ENCODE measurements at regions not wholly inside any gene's neighbourhood (a gene's known extent, or its start where the extent isn't known, plus 50 kb on each side); places are given as distances from the start of the nearest gene placed in this dataset.
A peak's percentile ranks its signal among the peaks of the same experiment; 100 is the strongest.
"Not testable (repeated sequence)": the region's sequence is repeated elsewhere in the genome, so short reads cannot be mapped to it uniquely, and the experiment has no call there.

DNA sequence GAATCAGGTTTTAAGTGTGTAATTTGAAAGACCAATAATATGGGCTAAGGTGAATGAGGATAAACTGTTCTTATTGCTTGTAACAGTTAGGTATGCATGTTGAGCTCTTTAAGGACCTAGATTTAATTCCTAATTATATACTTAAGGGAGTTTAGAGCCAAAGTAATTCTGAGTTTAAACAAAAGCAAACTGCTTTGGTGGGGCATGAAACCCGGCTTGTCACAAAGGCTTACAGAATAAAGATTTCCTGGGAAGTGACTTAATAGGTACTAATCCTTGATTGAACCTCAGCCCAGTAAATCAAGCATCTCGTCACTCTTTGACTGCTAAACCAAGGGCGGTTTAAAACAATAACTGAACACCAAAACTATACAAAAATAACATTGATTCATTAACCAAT lies 1324.2 kb downstream of the RPA4 start:
- TF ChIP-seq JUND (IDR thresholded peaks at IDR 0.05; ENCODE audit: low read depth): no peak
- no peak for DNase-seq (ENCODE audit: low read depth in 1 of 2, low spot score in 1 of 2)
- in situ Hi-C loops (cut with HindIII; ENCODE audit: low pct_unique_long_range_greater_than_20kb, low sequenced_read_pairs): no loop called here

DNA sequence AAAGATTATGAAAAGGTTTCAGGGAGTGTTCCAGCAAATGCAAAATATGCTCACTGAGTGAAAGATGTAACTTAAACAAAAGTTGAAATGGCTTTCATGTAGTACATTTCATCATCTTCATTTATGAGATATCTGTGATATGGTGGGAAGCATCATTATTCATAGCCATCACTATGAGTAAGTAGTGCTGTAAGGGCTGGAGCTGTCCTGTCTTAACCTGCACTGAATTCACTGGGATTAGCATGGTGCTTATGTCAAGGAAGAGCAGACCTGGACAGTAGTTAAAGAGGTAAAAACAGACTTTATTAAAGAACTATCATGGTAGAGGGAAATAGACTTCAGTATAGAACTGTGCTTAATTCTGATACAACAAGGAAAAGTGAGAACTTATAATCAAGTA lies 1347.3 kb downstream of the RPA4 start:
- DNase-seq (ENCODE audit: low read depth in 1 of 2, low spot score in 1 of 2): no peak
- in situ Hi-C loops (cut with HindIII; ENCODE audit: low pct_unique_long_range_greater_than_20kb, low sequenced_read_pairs): no loop called here
- TF ChIP-seq JUND (IDR thresholded peaks at IDR 0.05; ENCODE audit: low read depth): no peak

DNA sequence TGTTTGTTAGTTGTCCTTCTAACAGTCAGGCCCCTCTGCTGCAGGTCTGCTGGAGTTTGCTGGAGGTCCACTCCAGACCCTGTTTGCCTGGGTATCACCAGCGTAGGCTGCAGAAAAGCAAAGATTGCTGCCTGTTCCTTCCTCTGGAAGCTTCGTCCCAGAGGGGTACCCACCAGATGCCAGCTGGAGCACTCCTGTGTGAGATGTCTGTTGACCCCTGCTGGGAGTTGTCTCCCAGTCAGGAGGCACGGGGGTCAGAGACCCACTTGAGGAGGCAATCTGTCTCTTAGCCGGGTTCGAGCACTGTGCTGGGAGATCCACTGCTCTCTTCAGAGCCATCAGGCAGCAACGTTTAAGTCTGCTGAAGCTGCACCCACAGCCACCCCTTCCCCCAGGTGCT lies 1356.4 kb downstream of the RPA4 start:
- in situ Hi-C loops (cut with HindIII; ENCODE audit: low pct_unique_long_range_greater_than_20kb, low sequenced_read_pairs): not testable (repeated sequence)

DNA sequence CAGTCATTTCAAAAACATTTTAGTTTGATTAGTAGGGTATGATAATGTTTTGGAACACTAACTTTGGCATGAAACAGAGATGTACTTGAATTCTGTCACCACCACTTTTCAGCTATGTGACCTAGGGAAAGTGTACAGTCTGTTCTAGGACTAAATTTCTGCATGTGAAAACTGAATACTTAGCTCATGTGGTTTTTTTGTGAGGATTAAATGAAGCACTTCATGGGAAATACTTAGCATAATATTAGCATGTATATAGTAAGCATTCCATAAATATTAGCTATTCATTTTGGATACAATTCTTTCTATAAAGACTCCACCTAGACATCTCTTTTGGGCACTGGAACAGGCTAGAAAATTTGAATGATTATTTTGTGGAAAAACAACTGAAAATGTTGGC lies 1379.4 kb downstream of the RPA4 start:
- in situ Hi-C loops (cut with HindIII; ENCODE audit: low pct_unique_long_range_greater_than_20kb, low sequenced_read_pairs): no loop called here
- TF ChIP-seq JUND (IDR thresholded peaks at IDR 0.05; ENCODE audit: low read depth): no peak

More for the DNA sequence above, 1356.4 kb downstream of the RPA4 start:
- DNase-seq (ENCODE audit: low read depth in 1 of 2, low spot score in 1 of 2): not testable (repeated sequence)

DNA sequence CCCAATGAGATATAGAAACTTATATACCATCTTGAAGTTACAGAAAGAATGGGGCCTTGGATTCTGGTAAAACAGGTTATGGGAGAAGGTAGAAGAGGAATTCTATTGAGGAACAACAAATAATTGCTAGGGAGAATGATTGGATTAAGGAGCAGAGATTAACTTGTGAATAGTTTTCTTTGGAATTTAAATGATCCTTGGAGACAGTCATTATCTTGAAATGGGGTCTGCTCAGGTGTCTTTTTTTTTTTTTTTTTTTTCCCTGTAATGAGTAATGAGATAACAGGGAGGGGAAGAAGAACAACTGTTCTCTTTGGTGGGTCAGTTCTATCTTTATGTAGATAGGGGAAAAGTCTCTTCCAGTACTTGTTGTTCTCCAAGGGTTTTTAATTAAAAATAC lies 1406.0 kb downstream of the RPA4 start:
- TF ChIP-seq JUND (IDR thresholded peaks at IDR 0.05; ENCODE audit: low read depth): no peak
- DNase-seq (ENCODE audit: low read depth in 1 of 2, low spot score in 1 of 2): peak in 1 of 2 experiments; percentile 3
- in situ Hi-C loops (cut with HindIII; ENCODE audit: low pct_unique_long_range_greater_than_20kb, low sequenced_read_pairs): no loop called here

More for the DNA sequence above, 1379.4 kb downstream of the RPA4 start:
- no peak for DNase-seq (ENCODE audit: low read depth in 1 of 2, low spot score in 1 of 2)

DNA sequence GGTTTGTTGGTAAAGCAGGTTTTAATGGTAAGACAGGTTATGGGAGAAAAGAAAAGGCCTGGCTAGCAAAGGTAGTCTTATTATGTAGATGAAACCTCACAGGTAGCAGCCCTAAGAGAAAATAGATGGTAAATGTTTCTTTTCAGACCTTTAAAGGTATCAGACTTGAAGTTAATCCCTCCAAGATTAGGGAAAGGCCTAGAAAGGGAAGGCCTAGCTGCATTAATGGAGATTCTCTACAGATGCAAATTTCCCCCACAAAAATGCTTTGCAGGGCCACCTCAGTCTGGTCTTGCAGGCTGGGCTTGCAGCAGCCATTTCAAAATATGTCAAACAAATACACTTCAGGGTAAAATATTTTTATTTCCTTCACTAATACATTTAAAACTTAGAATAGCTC lies 1410.6 kb downstream of the RPA4 start:
- in situ Hi-C loops (cut with HindIII; ENCODE audit: low pct_unique_long_range_greater_than_20kb, low sequenced_read_pairs): no loop called here
- no peak for TF ChIP-seq JUND (IDR thresholded peaks at IDR 0.05; ENCODE audit: low read depth)

DNA sequence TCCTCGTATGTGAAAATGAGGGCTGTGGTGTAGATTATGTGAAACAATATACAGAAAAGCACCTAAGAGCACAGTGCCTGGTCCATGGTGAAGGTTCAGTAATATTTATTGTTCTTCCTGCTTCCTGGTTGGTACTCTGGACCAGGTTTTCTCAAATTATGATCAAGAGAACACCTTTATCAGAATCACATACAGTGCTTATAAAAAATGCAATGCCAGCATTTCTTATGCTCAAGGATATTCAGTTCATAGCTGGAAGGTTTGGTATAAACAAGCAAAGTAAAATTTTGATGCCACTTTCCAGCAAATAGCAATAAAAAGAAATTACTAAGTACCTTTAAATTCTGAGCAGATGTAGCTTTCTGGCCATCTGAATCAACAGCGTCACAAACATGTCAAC lies 1412.4 kb downstream of the RPA4 start:
- no peak for DNase-seq (ENCODE audit: low read depth in 1 of 2, low spot score in 1 of 2)
- TF ChIP-seq JUND (IDR thresholded peaks at IDR 0.05; ENCODE audit: low read depth): no peak
- in situ Hi-C loops (cut with HindIII; ENCODE audit: low pct_unique_long_range_greater_than_20kb, low sequenced_read_pairs): no loop called here

More for the DNA sequence above, 1410.6 kb downstream of the RPA4 start:
- DNase-seq (ENCODE audit: low read depth in 1 of 2, low spot score in 1 of 2): no peak

DNA sequence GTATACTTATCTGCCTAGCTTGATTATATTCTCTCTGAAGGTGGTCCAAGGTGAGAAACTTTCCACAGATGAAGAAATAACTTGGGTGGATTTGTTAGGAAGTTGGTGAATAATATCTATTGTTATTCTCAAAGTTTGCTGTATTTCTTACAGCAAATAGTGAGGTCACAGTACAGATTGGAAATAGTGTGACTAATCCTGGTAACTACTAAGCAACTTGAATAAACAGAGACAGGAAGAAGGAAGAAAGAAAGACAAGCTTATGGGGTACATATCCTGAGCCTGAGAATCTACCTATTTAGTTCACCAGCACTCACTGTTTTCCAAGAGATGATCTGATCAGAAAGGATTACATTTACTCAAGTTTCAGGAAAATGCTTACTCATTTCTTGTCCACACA lies 1416.1 kb downstream of the RPA4 start:
- in situ Hi-C loops (cut with HindIII; ENCODE audit: low pct_unique_long_range_greater_than_20kb, low sequenced_read_pairs): no loop called here
- TF ChIP-seq JUND (IDR thresholded peaks at IDR 0.05; ENCODE audit: low read depth): no peak
- no peak for DNase-seq (ENCODE audit: low read depth in 1 of 2, low spot score in 1 of 2)

DNA sequence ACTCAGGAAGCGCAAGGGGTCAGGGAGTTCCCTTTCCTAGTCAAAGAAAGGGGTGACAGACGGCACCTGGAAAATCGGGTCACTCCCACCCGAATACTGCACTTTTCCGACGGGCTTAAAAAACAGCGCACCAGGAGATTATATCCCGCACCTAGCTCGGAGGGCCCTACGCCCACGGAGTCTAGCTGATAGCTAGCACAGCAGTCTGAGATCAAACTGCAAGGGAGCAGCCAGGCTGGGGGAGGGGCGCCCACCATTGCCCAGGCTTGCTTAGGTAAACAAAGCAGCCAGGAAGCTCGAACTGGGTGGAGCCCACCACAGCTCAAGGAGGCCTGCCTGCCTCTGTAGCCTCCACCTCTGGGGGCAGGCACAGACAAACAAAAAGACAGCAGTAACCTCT lies 1416.8 kb downstream of the RPA4 start:
- DNase-seq (ENCODE audit: low read depth in 1 of 2, low spot score in 1 of 2); in situ Hi-C loops (cut with HindIII; ENCODE audit: low pct_unique_long_range_greater_than_20kb, low sequenced_read_pairs): not testable (repeated sequence)

DNA sequence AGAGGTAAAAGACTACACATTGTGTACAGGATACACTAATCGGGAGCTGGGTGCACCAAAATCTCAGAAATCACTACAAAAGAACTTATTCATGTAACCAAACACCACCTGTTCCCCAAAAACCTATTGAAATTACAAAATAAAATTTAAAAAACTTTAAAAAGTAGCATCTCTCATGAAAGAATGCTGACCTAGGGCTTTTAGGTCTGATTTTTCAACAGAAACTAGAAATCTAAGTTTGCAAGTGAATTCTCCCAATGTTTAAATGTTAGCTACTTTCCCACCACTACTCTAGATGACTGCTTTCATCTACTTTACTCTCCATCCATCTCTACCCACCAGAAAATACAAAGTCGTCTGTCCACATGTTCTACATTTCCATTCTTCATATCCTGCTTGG lies 1447.7 kb downstream of the RPA4 start:
- TF ChIP-seq JUND (IDR thresholded peaks at IDR 0.05; ENCODE audit: low read depth): no peak
- in situ Hi-C loops (cut with HindIII; ENCODE audit: low pct_unique_long_range_greater_than_20kb, low sequenced_read_pairs): no loop called here
- no peak for DNase-seq (ENCODE audit: low read depth in 1 of 2, low spot score in 1 of 2)

DNA sequence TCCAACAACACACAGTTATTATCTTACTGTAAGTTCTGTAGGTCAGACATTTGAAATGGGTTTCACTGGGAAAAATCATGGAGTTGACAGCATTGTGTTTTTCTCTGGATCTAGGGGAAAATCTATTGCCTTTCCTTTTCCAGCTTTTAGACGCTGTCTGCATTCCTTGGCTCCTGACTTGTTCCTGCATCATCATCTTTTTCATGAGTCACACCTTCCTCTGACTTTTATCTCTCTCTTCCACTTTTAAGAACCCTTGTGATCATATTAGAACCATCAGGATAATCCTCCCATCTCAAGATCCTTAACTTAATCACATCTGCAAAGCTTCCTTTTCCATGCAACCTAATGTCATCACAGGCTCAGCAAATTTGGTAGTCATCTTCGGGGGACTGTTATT lies 1454.8 kb downstream of the RPA4 start:
- in situ Hi-C loops (cut with HindIII; ENCODE audit: low pct_unique_long_range_greater_than_20kb, low sequenced_read_pairs): no loop called here
- no peak for TF ChIP-seq JUND (IDR thresholded peaks at IDR 0.05; ENCODE audit: low read depth)
- DNase-seq (ENCODE audit: low read depth in 1 of 2, low spot score in 1 of 2): no peak

DNA sequence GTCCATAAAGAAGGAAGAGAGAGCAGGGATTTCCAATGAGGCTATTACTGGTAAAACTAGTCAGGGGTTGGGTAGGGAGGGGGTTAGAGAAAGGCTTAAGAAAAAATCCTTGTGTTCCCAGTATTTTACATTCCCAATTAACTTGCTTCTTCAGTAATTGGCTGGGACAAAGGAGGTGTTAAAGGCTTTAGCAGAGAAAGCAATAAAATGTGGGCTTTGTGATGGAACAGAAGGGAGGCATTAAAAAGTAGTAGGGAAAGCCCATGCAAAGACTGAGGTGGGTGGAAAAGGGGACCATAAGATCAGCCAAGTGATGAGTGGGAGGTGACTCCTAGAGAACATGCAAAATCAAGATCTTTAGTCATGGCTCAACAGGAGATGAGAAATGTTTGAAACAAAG lies 1467.2 kb downstream of the RPA4 start:
- TF ChIP-seq JUND (IDR thresholded peaks at IDR 0.05; ENCODE audit: low read depth): no peak
- in situ Hi-C loops (cut with HindIII; ENCODE audit: low pct_unique_long_range_greater_than_20kb, low sequenced_read_pairs): no loop called here
- no peak for DNase-seq (ENCODE audit: low read depth in 1 of 2, low spot score in 1 of 2)

DNA sequence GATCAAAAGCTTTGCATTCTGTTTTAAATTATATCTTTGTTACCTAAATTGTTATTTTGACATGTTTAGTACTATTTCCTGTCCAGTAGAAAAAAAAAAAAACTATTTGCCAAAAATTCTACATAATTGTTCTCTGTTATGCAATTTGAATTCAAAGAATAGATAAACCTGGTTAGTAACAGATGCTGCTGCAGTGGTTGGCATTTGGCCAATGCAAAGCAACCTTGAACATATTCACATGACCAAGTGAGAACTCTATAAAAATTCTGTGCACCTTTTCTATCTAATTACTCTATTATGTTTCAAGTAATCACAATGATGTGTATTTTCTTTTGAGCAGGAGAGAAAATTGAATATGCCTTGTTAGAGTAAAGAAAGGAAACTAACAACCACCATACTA lies 1473.4 kb downstream of the RPA4 start:
- DNase-seq (ENCODE audit: low read depth in 1 of 2, low spot score in 1 of 2): no peak
- TF ChIP-seq JUND (IDR thresholded peaks at IDR 0.05; ENCODE audit: low read depth): no peak
- in situ Hi-C loops (cut with HindIII; ENCODE audit: low pct_unique_long_range_greater_than_20kb, low sequenced_read_pairs): no loop called here

DNA sequence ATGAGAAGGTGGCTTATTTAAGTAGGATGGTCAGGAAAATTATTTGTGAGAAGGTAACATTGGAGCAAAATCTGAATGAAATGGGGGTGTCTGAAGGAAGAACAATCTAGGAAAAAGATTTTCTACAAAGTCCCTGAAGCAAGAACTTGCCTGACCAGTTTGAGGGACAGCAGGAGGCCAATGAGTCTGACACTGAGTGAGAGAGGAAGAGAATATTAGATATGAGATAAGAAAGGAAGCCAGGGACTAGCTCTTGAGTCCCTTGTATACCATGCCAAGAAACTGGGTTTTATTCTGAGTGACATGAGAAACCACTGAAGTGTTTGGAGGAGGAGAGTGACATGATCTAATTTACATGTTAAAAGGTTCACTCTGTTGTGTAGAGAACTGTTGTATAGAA lies 1478.9 kb downstream of the RPA4 start:
- TF ChIP-seq JUND (IDR thresholded peaks at IDR 0.05; ENCODE audit: low read depth): no peak
- in situ Hi-C loops (cut with HindIII; ENCODE audit: low pct_unique_long_range_greater_than_20kb, low sequenced_read_pairs): no loop called here
- DNase-seq (ENCODE audit: low read depth in 1 of 2, low spot score in 1 of 2): no peak

DNA sequence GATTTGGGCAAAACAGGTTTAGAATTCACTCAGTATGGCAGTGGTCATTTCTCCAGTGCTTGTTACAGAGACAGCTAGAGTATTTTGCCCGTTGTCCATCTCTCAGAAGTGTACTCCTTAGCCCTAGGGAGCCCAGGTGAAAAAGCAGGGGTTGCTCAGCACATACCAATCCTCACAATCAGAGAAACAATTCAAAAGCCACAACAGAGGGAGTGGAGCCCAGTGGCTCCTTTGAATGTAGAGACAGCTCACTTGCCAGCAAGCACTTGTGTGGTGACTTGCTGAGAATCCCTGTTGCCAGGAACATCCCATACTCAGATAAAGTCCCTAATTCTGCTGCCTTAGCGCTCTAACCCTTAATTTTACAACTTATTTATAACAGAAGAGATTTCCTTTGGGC lies 1488.3 kb downstream of the RPA4 start:
- in situ Hi-C loops (cut with HindIII; ENCODE audit: low pct_unique_long_range_greater_than_20kb, low sequenced_read_pairs): no loop called here
- no peak for TF ChIP-seq JUND (IDR thresholded peaks at IDR 0.05; ENCODE audit: low read depth)
- DNase-seq (ENCODE audit: low read depth in 1 of 2, low spot score in 1 of 2): no peak

Measured in T47D (cell line).